Brain microvascular endothelial cell (primary cell): ENCODE measurements at regions not wholly inside any gene's neighbourhood (a gene's known extent, or its start where the extent isn't known, plus 50 kb on each side); places are given as distances from the start of the nearest gene placed in this dataset.

Experiments used
- DNase-seq: peaks from one replicate; pipeline ENCODE4 v3.0.0-alpha.2; 2020
- H3K27ac ChIP-seq: fragments of 250-450 bp; sonication (Bioruptor Pico); 2 replicates; pipeline ENCODE4 v1.5.1; 2020; ENCODE audit warnings: mild to moderate bottlenecking, moderate library complexity
- H3K27me3 ChIP-seq: fragments of 250-450 bp; sonication (Bioruptor Pico); replicated peaks from 2 replicates; pipeline ENCODE4 v1.5.1; 2020; ENCODE audit warnings: mild to moderate bottlenecking
- H3K36me3 ChIP-seq: fragments of 250-450 bp; sonication (Bioruptor Pico); replicated peaks from 2 replicates; pipeline ENCODE4 v1.5.1; 2020; ENCODE audit warnings: mild to moderate bottlenecking
- H3K4me3 ChIP-seq: 2 replicates; pipeline ENCODE4 v1.5.1; 2011; ENCODE audit warnings: low read depth, mild to moderate bottlenecking, control low read depth, low read length, moderate library complexity
- CTCF ChIP-seq: IDR thresholded peaks from 2 replicates; pipeline ENCODE4 v1.5.1; 2011; ENCODE audit warnings: low read depth, mild to moderate bottlenecking, moderate library complexity, low read length, control low read depth, inconsistent platforms; ENCODE audit errors: missing control alignments
- in situ Hi-C: cut with HindIII; loops from 2 replicates; pipeline ENCODE4 v1.10.0; 2017; ENCODE audit warnings: low sequenced_read_pairs, low pct_ligation_motif_present

DNA sequence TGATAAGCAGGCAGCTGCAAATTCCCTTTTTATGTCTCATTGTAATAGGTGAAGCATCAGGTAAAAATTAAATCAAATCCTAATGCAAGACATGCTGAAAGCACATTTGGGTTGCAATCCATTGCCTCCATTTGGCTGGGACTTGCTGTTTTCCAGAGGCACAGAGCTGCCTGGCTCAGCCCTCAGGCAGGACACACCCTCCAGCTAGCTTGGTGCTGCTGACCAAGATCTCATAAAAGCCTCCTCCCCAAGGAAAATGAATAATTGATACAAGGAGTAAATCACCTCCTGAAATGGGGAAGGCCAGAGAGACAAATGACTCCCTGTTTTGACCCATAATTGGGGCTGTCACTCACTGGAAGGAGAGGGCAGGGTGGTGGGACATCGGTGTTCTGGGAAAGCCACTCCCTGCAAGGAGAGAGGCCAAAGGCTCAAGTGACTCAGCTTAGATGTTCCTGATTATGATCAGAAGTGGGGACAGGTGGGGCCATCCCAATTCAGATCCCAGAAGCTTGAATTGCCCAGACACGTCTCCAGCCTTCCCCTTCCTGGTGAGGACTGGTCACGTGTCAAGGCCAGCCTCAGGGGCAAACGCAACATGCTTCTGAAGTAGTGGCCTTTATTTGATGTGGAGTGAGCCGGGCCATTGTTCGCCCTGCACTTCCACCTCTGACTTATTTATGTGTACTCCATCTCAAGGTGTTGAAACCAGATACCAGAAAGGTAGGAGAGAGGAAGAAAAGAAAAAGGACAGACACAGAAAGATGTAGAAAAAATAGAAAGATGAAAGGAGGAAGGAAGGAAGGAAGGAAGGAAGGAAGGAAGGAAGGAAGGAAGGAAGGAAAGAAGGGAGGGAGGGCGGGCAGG is 773.7 kb downstream of the BCL11B start:
- TF ChIP-seq CTCF = no peak
- in situ Hi-C loops = no loop called here
- H3K36me3 ChIP-seq = no peaks in the 10 kb centered on the region
- no peak overlapping the region for H3K4me3 ChIP-seq
- no peaks in the 10 kb centered on the region for H3K27me3 ChIP-seq
- no peak for DNase-seq
- H3K27ac ChIP-seq = no peak overlapping the region

- no peak for TF ChIP-seq CTCF
- H3K27ac ChIP-seq = no peak overlapping the region
Measured at GRCh38 chr14:98501335-98501734, 770.7 kb downstream of the BCL11B start.

GRCh38 chr14:98501836-98502235 is 770.2 kb downstream of the BCL11B start:
- no peaks in the 10 kb centered on the region for H3K36me3 ChIP-seq
- TF ChIP-seq CTCF = no peak
- in situ Hi-C loops = no loop called here
- DNase-seq = no peak
- H3K27me3 ChIP-seq = no peaks in the 10 kb centered on the region
- no peak overlapping the region for H3K4me3 ChIP-seq
- H3K27ac ChIP-seq = no peak overlapping the region

More at GRCh38 chr14:98501335-98501734, 770.7 kb downstream of the BCL11B start:
- no peaks in the 10 kb centered on the region for H3K27me3 ChIP-seq
- no peak for DNase-seq
- H3K4me3 ChIP-seq = no peak overlapping the region
- H3K36me3 ChIP-seq = no peaks in the 10 kb centered on the region
- in situ Hi-C loops = no loop called here

DNA sequence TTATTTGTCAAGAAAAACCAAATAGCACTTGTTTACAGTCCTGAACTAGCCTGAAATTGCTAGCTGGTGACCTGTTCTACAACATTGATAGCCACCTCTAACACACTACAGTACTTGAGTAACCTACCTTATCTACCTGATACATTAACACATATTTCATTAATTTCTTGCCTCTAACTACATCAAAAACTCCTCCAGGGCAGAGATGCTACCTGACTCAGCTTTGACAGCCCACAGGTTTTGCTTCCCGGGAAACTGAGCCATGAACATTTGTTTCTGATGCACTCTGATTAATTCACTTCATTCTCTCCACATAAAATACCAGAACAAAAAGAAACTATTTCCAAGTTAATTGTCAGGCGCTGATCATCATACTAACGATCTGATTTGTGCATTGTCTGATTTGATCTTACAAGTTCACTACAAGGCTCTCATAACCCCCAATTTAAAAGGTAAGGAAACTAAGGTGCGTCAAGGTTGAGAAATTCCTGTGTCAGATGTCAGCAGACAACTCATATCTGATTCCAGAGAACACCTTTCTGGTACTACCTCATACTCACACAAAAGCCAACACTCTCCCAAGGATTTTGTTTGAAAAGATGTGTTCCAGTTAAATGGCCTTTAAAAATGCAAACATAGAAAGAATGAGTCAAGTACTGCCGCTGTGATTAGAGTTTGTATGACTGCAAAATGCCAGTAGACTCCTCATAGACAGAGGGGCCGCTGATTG is 768.7 kb downstream of the BCL11B start:
- TF ChIP-seq CTCF = no peak
- DNase-seq = no peak

DNA sequence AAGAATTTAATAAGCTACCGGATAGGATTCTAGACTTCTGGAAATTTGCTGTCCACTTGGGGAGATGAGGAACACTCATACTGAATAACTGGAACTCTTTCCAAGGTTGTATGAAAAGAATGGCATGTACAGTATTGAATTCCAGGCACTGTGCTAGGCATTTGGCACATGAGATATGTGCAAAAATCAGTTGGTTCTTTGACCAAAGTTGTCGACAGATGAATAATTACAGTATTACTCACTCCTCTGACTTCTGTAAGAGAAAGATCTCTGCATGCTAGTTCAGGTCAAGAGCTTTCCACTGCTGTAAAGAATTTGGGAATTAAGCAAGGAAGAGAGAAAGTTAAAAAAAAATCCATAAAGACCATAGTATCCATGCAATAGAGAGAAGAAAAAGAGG is 764.7 kb downstream of the BCL11B start:
- DNase-seq = no peak
- in situ Hi-C loops = no loop called here
- Histone ChIP-seq H3K27me3 (no peaks in the 10 kb centered on the region), H3K4me3 (no peak overlapping the region), H3K36me3 (no peaks in the 10 kb centered on the region), H3K27ac (no peak overlapping the region)
- TF ChIP-seq CTCF = no peak

More for the DNA sequence above, 768.7 kb downstream of the BCL11B start:
- Histone ChIP-seq H3K36me3 (no peaks in the 10 kb centered on the region), H3K4me3 (no peak overlapping the region), H3K27ac (no peak overlapping the region), H3K27me3 (no peaks in the 10 kb centered on the region)
- in situ Hi-C loops = no loop called here
